Suppressor macrophage treated with lipopolysaccharide for 1 hour (primary cell): ENCODE measurements at regions not wholly inside any gene's neighbourhood (a gene's known extent, or its start where the extent isn't known, plus 50 kb on each side); places are given as distances from the start of the nearest gene placed in this dataset.

Source experiments
- DNase-seq, 3 donors: peaks; one replicate each; pipeline ENCODE4 v3.0.0-alpha.2; 2020 to 2022

DNA sequence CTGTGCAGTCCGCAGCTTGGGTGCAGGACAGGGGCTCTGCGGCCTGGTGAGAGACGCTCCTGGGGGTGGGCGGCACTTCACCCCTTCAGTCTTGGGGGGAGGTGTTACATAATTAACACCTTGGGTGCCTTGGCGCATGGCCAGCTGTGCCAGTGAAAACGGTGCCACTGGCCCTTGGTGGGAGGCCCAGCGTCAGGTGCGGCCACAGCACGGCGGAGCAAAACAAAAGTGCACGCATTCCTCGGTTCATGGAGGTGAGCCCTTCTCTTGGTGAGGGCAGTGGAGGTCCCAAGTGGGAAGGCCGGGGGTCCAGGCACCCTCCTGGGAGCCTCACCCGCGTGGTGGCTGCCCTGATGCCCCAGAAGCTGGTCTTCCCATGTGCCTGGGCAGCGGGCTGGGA lies 89.8 kb downstream of the ENGASE start:
- no peak for DNase-seq

DNA sequence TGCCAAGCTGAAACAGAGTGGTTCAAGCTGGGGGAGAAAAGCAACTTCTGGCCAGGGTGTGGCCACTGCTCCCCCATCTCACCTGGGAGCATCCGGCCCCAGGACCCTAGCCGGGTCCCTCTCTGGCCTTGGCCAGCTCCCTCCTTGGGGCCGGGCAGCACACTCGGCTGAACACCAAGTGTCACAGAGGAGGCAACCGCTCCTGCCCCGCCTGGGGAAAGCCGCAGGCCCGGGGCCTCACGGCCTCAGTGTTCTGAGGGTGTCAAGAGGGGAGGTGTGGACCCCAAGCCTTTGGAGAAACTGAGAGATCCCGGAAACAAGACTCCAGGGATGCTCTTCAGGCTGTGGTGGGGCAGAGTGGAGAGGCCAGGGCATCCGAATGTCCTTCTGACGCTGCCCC lies 88.4 kb downstream of the ENGASE start:
- DNase-seq = no peak

DNA sequence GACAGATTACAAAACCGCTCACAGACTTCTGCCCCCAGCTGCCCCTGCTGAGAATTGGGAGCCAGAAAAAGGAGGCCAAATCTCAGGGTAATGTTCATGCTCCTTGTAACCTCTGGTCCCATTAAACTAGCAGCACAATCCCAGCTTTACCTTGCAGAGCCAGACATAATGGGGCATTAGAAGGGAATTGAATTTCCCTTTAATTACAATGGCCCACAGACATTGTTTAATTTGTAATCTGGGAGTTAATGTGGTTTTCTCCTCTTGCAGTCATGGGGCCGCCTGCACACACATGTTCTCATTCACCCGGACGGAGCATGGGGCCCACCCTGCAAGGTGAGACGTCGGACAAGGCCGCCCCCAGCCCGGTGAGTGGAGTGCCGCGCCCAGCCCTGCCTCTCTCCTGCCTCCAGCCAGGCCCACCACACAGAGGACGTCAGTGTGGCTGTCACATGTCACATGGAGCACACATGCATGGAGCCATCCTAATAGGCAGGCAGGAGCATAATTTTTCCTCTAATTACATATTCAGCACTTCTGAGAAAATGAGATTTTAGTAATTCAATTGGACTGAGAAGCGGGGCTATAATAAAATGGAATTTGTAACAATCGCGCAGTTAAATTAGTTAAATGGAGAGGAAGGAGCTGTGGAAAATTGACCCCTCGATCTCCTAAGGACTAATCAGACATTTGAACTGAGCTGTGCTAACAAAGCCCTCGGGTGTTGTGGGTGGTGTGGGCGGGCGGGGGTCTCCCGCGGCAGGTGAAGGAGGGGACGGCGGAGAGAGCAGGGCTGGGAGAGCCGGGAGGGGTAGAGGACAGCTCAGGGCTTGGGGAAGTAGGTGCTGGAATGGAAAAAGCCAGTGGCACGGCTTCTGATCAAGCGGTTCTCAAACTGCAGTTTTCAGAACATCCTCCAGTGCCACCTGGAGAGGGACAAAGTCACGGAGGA lies 87.7 kb downstream of the ENGASE start:
- DNase-seq = no peak

DNA sequence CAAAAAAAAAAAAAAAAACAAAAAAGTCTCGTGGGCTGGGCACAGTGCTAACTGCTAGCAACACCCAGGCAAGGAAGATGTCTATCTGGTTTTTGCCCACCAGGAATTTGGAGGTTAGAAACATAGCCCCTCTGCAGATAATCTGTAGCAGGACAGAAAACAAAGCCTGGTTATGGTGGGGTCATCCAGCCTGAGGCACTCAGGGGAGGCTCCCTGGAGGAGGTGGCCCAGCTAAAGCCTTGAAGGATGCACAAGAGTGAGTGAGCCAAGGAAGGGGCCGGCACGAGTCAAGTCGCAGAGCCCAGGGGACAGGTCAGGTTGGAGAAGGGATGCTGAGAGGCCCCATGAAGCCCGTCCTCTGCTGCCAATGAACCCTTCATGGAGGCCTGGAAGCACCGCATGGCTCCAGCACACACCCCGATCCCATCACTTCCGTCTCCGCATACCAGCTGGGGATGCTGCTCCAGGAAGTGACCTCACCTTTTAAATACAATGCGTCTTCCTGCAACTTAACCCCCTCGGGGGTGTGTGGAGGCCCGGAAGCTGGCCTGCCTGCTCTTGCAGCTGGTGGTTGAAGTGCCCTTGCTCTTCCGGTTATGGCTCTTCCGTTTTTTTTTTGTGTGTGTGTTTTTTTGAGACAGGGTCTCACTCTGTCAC lies 86.5 kb downstream of the ENGASE start:
- DNase-seq = peak in 2 of 3 donors; percentile 1 to 12

DNA sequence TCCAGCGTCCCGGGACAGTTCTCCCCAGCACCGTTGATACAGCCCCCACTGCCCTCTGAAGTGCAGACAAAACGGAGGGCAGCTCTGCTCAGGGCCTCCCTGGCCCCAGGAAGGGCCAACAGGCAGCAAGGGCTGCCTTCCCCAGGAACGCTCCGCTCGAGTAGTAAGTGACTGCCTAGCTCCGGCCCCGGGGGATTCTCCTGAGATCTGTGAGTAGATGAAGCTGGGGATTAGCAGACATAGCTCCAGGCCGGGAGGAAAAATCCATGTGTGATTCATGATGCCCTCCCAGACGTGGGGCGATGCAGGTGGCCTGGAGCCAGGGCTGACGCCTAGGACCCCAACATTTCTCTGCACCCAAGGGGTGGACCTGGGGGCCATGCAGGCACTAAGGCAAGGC lies 85.3 kb downstream of the ENGASE start:
- DNase-seq = no peak

DNA sequence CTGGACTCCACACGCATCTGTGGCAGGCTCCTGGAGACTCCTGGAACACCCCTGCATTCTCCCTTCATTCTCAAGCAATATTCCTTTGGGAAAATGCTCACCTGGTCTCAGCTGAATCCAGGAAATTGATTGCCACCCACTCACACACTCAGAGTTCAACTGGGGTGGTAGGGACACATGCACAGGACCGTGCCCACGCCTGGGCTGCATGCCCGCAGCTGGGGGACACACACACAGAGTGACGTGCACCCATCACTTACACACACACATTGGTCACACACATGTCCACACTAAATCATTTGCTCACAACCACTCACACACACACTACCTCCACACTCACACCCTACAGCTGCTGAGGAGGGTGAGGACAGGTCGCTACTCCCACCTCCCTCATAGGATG lies 84.8 kb downstream of the ENGASE start:
- no peak for DNase-seq

DNA sequence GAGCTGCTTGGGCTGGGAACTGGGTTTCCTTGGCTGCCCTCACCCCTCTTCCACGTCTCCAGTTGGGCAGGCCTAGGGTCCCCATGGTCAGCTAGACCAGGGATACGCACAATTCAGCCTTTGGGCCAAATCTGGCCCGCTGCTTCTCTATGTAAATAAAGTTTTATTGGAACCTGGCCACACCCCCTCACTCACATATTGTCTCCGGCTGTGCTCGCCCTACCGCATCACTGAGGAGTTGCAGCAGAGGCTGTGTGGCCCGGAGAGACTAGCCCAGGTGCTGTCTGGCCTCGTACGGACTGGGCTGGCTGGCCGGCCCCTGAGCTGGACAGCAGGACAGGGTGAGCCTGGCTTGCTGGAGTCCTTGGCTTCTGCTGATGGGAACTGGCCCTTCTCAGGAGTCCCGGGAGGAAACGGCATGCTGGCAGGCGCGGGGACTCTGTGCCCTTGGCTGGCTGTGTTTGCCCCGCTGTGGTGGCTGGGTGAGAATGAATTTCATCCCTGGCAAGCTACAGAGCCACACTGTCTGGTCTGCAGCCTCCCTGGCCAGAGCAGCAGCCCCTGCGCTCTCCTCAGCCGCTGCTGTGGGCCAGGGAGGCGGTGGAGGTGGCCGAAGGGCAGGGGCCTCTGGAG lies 82.0 kb downstream of the ENGASE start:
- DNase-seq = no peak

DNA sequence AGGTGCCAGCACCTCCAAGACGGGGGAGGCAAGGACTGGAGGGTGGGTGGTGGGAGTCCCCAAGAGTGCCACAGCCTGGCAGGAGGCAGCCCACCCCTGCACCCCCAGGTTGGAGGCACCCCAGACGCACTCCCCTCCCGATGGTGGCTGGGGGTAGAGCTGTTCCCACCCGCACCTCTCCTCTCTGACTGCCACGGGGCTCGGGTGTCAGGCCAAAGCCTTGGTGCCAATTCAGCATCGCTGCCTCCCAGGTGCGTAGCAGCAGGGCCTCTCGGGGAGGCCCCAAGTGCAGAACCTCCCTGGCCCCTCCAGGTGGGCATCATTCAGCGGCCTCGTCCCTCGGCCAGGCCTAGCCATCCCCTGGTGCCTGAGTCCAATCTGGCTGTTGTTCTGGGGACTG lies 81.1 kb downstream of the ENGASE start:
- no peak for DNase-seq

DNA sequence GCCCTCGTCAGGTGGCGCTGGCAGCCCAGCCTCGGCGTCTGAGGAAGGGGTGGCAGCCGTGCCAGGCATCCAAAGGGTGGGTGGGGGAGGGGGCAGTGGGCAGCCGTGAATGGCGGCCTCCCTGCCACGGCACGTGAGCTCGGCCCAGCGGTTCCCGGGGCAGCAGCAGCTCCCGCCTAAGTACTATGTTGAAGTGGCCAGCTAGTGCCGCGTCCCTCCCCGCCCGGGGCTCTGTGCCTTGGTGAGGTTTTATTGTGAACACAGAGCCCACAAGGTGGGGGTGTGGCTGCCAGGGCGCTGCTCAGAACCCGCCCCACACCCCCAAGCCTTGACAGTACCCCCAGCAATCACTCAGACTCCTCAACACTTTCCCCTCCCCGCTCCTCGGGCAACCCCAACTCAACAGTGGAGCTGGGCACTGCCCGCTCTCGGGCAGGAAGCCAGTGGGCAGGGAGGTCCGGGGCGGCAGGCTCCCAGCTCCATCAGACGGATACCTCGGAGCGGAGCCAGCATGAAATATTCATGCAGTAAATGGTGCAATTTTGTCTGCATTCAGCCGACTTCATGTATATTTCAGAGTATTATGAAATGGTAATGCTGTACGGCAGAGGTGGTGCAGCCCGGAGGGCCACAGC lies 80.4 kb downstream of the ENGASE start:
- DNase-seq = no peak

DNA sequence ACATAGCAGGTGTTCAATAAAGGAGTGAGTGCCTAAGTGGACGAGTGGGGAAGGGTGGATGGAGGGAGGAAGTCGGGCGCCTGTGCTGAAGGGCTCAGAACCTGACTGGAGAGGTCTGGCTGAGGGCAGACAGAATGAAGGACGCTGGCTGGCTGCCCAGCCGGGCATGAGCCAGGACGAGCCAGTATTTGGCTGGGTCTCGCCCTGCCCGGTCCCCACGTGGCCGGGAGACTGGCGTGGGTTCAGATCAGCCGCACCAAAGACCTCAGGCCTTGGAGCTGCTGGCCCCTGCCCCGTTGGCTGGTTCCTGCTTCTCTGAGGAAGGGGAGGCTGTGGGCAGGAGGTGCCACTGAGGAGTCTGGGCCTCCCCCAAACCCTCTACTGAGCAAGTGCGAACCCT lies 79.8 kb downstream of the ENGASE start:
- DNase-seq = no peak

DNA sequence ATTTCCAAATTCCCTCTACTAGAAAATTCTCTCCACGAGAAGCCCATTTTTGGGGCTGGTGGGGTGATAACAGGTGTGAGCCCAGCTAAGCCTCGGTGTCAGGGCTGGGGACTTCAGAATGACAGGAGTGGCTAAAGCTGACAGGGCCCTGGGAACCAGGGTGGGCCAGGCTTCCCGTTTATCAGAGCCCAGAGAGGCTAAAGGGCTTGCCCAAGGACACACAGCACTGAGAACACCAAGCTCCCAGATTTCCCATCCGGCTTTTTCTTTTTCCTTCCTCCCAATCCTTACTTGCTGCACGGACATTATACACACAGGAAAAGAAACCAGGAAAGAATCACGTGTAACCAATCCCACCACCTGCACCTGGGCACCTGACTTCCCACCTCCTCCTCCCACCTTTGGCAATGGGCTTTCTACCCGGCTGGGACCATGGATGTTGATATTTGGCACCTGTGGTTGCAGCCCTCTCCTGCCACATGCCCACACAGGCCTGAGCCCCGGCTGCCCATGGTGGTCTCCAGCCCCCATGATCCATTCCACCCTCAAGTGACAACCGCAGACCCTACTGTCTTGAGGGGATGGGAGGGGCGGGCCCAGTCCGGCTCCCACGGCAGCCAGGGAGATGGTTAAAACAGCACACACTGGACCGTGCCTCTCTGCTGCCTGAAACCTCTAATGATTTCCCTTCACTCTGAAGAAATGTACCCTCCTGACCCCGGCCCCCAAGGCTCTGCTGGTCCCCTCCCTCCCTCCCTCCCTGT lies 78.9 kb downstream of the ENGASE start:
- DNase-seq = no peak

DNA sequence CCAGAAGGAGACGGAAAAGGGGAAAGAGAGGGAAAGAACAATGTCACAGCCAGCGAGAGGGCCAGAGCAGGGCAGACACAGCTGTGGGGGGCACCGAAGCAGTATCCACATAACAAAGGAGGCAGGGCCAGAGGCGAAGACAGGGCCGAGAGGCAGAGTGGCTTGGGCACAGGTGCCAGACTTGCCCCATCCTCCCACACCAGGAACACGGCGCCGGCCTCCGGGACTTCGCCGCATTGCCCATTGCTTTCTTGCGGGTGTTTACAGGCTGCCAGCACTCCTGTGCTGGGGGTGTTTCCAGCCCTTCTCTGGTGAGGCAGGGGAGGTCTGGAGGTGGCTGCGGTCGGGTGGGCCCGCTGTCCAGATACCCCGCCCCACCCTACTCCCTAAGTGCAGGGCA lies 78.0 kb downstream of the ENGASE start:
- no peak for DNase-seq

DNA sequence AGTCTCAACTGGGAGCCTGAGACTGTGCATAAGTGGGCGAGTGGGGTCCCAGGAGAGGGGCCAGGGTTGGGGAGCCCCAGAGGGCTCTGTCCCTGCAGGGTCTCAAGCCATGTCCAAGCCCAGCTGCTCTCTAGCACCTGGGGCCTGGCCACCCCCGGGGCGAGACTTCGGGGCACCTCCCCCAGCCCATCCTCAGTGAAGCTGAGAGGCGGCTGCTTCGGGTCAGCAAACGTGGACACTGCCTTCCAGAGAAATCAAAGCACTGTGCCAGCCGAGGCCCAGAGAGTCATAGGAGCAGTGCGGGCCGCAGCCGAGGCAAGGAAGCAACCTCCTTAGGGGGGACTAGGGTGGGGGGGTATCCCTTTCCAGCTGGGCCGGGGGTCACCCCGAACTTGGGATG lies 77.5 kb downstream of the ENGASE start:
- DNase-seq = no peak

DNA sequence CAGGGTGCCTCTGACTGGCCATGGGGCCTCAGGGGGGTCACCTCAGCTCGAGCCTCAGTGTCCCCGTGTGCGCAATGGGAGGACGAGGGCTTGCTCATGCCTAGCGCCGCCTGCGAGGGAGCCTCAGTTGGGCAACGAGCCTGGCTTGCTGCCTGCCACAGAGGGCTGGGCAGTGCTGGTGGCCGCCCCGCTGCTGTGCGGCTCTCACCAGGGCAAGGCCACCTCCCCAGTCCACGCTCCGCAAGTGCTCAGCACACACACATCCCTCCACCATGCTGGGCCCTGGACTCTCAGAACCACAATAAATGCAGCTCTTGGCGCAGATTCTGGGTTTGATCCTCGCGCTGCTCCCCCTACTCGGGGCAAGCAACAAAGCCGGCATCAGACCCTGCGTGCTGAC lies 76.2 kb downstream of the ENGASE start:
- DNase-seq = no peak

DNA sequence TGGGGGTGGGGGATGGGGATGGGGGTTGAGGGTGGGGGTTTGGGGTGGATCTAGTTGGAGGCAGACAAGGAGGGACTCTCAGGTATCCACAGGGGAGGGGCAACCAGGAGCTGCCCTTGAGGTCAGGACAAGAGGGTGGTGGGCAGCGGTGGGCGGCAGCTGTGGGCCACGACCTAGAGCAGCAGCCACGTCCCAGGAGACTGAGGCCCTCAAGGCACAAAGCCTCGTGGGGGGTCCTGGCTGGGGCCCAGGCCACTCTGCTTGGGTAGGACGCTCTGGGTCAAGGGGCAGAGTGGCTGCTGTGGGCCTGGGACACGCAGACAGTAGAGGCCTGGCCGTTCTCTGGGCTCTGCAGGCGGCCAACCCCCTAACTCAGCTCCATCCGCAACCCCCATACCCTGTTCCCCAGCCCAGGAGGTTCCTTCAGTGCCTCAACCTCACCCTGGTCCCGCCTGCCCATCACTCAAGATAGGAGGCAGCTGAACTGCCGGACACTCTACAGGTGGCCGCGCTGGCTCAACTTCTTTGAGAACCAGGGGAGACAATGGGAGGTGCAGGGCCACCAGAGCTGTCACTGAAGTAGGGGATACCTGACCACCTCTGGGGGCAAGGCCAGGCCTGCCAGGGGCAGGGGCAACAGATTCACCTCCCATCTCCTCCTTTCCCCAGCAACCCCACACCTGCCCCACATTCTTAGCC lies 75.6 kb downstream of the ENGASE start:
- no peak for DNase-seq

DNA sequence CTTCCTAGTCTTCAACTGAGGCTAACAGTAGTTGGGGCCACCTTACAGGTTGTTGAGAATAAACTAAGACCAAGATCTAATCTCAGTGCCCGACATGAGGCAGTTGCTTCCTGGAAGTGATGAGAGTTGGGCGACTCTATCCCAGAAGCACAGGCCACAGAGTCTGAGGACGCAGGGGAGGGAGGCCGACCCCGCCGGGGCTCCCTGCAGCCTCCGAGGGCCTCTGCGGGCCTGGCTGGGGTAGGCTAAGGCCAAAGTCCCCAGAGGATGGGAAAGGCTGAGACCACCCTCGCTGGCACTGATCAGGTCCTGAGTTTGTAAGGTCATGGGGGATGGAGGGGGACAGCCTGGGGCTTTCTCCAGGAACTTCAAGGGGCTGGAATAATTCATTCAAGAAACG lies 74.0 kb downstream of the ENGASE start:
- DNase-seq = no peak

DNA sequence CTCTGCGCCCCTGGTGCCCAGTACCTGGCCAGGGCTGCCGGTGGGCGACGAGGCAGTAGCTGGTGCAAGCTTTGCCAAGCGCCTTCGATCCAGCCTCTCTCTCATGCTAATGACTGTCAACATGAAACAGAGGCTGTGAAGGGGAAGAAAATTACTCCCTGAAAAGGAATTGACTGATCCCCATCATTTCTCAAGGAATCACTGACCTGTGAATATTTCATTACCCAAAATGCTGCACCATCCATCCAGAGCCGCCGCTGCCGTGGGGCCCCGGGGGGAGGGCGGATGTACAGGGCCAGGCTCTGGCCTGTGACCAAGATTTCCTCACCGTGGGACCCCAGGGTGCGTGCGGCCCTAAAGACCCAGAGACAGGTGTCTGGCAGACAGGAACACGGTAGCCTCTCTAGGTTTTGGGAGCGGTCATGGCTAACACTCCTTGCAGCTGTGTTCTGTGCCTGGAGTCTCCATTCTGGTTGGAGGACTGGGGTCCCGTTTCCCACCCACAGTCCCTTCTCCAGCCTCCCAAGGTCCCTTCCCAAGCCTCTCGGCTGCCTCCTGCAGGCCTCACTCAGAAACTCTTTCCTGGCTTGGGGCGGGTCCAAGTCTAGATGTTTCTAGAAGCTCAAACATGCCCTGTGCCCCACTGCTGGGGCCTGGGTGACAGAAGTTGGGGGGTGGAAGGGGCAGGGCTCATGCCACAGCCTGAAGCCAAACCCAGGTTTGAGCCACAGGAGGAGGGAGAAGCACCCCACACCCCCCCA lies 73.3 kb downstream of the ENGASE start:
- no peak for DNase-seq

DNA sequence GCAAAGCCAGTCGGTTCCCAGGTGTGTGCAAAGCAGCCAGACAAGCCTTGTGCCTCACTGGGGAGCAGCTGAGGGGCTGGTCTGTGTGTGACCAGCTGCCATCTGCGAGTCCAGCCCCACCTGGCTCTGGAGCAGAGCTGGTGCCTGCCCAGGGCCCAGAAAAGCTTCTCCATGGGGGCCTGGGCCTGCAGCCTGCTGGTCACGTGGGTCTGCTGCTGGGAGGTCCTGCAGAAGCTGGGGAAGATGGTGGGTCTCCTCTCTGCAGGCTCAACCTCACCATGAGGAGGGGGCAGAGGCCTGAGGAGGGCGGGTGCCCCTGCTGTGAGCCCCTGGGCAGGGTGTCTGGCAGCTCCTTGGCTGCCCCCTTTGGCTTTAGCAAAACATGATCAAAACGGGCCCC lies 71.9 kb downstream of the ENGASE start:
- no peak for DNase-seq

DNA sequence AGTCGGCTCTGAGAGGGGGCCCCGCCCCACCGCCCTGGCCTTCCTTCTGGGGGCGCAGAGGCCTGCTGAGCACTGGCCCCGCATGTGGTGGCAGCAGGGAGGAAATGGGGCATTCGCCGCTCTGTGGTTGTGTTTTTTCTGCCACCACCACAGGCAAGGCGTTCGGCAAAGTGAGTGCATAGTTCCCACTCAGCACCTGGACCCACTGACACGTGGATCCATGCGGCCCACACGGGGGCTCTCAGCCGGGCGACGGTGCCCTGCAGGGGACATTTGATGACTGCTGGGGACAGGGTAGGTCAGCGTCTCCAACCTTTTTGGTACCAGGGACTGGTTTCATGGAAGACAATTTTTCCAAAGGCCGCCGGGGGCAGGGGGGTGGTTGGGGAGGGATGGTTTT lies 70.9 kb downstream of the ENGASE start:
- DNase-seq = no peak

DNA sequence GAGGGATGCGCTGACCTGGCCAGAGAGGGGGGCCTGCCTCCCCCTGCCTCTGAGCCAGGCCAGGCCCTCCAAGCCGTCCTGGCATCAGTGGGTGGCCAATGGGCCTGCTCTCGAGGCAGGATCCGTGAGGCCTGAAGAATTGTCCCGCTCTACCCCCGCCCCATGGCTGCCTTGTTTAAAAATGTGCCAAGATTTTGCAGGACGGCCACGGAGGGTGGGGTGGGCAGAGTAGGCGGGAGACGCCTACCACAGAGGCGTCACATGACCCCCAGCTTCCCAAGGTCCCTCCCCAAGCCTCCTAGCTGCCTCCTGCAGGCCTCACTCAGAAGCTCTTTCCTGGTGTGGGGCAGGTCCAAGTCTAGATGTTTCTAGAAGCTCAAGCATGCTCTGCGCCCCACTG lies 69.5 kb downstream of the ENGASE start:
- no peak for DNase-seq

DNA sequence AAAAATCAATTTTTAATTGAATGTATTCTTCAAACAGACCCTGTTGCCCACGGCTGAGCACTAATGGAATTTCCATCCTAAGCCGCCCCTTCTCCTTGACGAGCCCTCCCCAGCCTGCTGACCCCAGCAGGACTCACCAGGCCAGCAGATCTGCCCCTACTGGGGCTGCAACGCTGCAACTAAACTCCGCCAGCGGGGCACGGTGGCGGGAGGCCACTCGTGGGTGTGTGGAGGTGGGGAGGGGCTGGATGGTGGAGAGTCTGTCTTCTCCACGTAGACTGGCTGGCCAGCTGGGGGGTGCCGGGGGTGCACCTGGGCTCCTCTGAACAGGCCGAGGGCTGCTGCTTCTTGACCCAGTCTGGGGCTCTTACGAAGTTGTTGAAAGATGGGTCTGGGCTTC lies 67.8 kb downstream of the ENGASE start:
- DNase-seq = no peak
